ENCODE measurements at regions not wholly inside any gene's neighbourhood (a gene's known extent, or its start where the extent isn't known, plus 50 kb on each side); places are given as distances from the start of the nearest gene placed in this dataset.

DNA sequence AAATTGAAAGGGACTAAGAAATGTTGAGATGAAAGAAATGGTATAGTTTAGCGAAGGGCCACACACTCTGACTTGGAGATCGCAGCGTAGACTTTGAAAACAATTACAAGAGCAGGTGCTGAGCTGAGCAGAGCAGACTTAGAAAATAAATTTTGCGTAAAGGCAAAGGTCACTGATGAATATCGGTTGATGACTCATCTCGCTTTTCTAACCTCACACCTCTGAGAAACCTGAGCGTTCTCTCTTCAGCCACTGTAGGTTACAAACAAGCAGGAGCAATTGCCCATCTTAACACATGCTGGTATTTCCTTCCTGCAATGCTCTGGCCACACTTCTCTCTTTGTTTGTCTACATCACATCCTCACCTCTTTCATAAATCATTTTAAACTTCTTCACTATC lies 190.6 kb upstream of the C9orf72 start (continued):
- TF ChIP-seq CHD2 (IDR thresholded peaks at IDR 0.05; ENCODE audit: borderline replicate concordance, low read depth, low read length): no peak
- TF ChIP-seq, protein P1, sequence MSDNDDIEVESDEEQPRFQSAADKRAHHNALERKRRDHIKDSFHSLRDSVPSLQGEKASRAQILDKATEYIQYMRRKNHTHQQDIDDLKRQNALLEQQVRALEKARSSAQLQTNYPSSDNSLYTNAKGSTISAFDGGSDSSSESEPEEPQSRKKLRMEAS (IDR thresholded peaks at IDR 0.05; ENCODE audit: low read depth, low read length): no peak
- TF ChIP-seq ESRRA (IDR thresholded peaks at IDR 0.05; ENCODE audit: low read length): no peak
- no peak for TF ChIP-seq RUNX3 (IDR thresholded peaks at IDR 0.05; ENCODE audit: low read length)
- TF ChIP-seq, protein P2, sequence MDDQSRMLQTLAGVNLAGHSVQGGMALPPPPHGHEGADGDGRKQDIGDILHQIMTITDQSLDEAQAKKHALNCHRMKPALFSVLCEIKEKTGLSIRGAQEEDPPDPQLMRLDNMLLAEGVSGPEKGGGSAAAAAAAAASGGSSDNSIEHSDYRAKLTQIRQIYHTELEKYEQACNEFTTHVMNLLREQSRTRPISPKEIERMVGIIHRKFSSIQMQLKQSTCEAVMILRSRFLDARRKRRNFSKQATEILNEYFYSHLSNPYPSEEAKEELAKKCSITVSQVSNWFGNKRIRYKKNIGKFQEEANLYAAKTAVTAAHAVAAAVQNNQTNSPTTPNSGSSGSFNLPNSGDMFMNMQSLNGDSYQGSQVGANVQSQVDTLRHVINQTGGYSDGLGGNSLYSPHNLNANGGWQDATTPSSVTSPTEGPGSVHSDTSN (IDR thresholded peaks at IDR 0.05; ENCODE audit: insufficient replicate concordance, low read depth, low read length): no peak
- no peak for TF ChIP-seq TAF1 (IDR thresholded peaks at IDR 0.05; ENCODE audit: borderline replicate concordance, low read depth, low read length)
- TF ChIP-seq, protein P3, sequence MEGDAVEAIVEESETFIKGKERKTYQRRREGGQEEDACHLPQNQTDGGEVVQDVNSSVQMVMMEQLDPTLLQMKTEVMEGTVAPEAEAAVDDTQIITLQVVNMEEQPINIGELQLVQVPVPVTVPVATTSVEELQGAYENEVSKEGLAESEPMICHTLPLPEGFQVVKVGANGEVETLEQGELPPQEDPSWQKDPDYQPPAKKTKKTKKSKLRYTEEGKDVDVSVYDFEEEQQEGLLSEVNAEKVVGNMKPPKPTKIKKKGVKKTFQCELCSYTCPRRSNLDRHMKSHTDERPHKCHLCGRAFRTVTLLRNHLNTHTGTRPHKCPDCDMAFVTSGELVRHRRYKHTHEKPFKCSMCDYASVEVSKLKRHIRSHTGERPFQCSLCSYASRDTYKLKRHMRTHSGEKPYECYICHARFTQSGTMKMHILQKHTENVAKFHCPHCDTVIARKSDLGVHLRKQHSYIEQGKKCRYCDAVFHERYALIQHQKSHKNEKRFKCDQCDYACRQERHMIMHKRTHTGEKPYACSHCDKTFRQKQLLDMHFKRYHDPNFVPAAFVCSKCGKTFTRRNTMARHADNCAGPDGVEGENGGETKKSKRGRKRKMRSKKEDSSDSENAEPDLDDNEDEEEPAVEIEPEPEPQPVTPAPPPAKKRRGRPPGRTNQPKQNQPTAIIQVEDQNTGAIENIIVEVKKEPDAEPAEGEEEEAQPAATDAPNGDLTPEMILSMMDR (IDR thresholded peaks at IDR 0.05 in 2 of 3, conservative IDR thresholded peaks at IDR 0.05 in 1 of 3; ENCODE audit: control insufficient read depth in 2 of 3, extremely low read depth in 1 of 3, insufficient read depth in 1 of 3, low read depth in 3 of 3, low read length in 3 of 3): no peak
- peak in 1 of 2 experiments; percentile 41; a peak in 1 of 4 replicates for TF ChIP-seq BHLHE40 (IDR thresholded peaks at IDR 0.05; ENCODE audit: borderline replicate concordance in 1 of 2, low read depth in 2 of 2, low read length in 1 of 2)
- TF ChIP-seq MTA2 (IDR thresholded peaks at IDR 0.05; ENCODE audit: low read depth): peak; percentile 36; the same call in 1 of the 2 replicates
- TF ChIP-seq ZNF24 (IDR thresholded peaks at IDR 0.05): no peak
- TF ChIP-seq NFXL1 (IDR thresholded peaks at IDR 0.05; ENCODE audit: borderline replicate concordance): no peak
- TF ChIP-seq, protein P4, sequence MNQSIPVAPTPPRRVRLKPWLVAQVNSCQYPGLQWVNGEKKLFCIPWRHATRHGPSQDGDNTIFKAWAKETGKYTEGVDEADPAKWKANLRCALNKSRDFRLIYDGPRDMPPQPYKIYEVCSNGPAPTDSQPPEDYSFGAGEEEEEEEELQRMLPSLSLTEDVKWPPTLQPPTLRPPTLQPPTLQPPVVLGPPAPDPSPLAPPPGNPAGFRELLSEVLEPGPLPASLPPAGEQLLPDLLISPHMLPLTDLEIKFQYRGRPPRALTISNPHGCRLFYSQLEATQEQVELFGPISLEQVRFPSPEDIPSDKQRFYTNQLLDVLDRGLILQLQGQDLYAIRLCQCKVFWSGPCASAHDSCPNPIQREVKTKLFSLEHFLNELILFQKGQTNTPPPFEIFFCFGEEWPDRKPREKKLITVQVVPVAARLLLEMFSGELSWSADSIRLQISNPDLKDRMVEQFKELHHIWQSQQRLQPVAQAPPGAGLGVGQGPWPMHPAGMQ (IDR thresholded peaks at IDR 0.05; ENCODE audit: borderline replicate concordance): no peak
- no peak for TF ChIP-seq SREBF2 (IDR thresholded peaks at IDR 0.05; ENCODE audit: low read length)
- no peak for TF ChIP-seq SUPT20H (IDR thresholded peaks at IDR 0.05; ENCODE audit: borderline replicate concordance, control insufficient read depth, low read depth, low read length)
- no peak for TF ChIP-seq SMAD5 (IDR thresholded peaks at IDR 0.05; ENCODE audit: low read depth)
- no peak for TF ChIP-seq ZNF622 (IDR thresholded peaks at IDR 0.05)
- no peak for TF ChIP-seq CBX3 (IDR thresholded peaks at IDR 0.05; ENCODE audit: borderline replicate concordance, low read depth)
- TF ChIP-seq NR2C1 (IDR thresholded peaks at IDR 0.05): peak; percentile 51; the same call in 1 of the 2 replicates
- no peak for TF ChIP-seq YBX1 (IDR thresholded peaks at IDR 0.05)
- no peak for TF ChIP-seq CREB1 (IDR thresholded peaks at IDR 0.05; ENCODE audit: low read depth)
- TF ChIP-seq ASH2L (IDR thresholded peaks at IDR 0.05; ENCODE audit: borderline replicate concordance, low read depth): no peak
- TF ChIP-seq BRCA1 (IDR thresholded peaks at IDR 0.05; ENCODE audit: low read depth, low read length): no peak
- TF ChIP-seq NFIC (IDR thresholded peaks at IDR 0.05; ENCODE audit: low read depth, low read length): no peak
- TF ChIP-seq GABPA (IDR thresholded peaks at IDR 0.05; ENCODE audit: low read depth): no peak
